ENCODE measurements at regions not wholly inside any gene's neighbourhood (a gene's known extent, or its start where the extent isn't known, plus 50 kb on each side); places are given as distances from the start of the nearest gene placed in this dataset.

DNA sequence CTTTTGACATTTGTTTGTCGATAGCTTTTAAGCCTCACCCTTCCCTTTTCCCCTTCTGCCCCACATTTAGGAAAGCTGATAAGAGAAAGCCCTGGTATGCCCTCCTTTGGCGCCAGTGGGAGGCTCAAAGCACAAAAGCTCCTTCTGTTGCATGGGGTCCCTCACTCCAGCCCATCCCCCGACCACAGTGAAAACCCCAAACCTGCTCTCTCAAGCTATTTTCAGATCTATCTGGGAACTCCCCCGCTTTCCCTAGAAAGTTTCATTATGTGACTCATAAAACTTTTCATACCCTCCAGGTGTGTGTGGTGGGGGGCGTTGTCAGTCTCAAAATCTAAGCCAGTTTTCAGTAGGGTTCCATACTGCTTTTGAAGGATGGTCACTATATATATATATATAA is 259.0 kb upstream of the PCDH7 start:
- Histone ChIP-seq H3K4me3 (ENCODE audit: control extremely low read depth in 1 of 5, extremely low read depth in 1 of 5, insufficient read depth in 1 of 5, low read depth in 2 of 5, low read length in 4 of 5) (no peak overlapping the region), H3K79me2 (ENCODE audit: control insufficient read depth, insufficient read depth, low read length) (no peaks in the 10 kb centered on the region), H4K20me1 (ENCODE audit: control insufficient read depth, insufficient read depth, low read length, poor library complexity, severe bottlenecking) (no peaks in the 10 kb centered on the region), H3K27me3 (replicated peaks in 1 of 4; ENCODE audit: control extremely low read depth in 1 of 4, control insufficient read depth in 3 of 4, insufficient read depth in 4 of 4, low read length in 3 of 4) (no peaks in the 10 kb centered on the region), H2AFZ (ENCODE audit: insufficient read depth, low read depth, low read length, poor library complexity, severe bottlenecking) (no peak overlapping the region), H3K36me3 (replicated peaks in 1 of 2; ENCODE audit: control extremely low read depth in 1 of 2, control insufficient read depth in 1 of 2, extremely low read depth in 1 of 2, insufficient read depth in 2 of 2, low read length in 1 of 2) (no peaks in the 10 kb centered on the region), H3K27ac (ENCODE audit: low read length in 2 of 2) (no peak overlapping the region), H3K9me3 (ENCODE audit: control extremely low read depth in 1 of 3, control insufficient read depth in 2 of 3, insufficient read depth in 1 of 3, low read length in 2 of 3) (peaks cover 0 to 4% (median 0%) of the 10 kb centered on the region in 3 donors), H3K4me2 (replicated peaks; ENCODE audit: low read depth, low read length, poor library complexity, severe bottlenecking) (no peak overlapping the region), H3K9ac (ENCODE audit: low read length) (no peak overlapping the region), H3K4me1 (ENCODE audit: control insufficient read depth in 2 of 2, insufficient read depth in 2 of 2, low read length in 2 of 2) (no peaks in the 10 kb centered on the region)
- ChIA-PET POLR2A (no interaction called here), CTCF (no interaction called here)
- TF ChIP-seq, protein P1, sequence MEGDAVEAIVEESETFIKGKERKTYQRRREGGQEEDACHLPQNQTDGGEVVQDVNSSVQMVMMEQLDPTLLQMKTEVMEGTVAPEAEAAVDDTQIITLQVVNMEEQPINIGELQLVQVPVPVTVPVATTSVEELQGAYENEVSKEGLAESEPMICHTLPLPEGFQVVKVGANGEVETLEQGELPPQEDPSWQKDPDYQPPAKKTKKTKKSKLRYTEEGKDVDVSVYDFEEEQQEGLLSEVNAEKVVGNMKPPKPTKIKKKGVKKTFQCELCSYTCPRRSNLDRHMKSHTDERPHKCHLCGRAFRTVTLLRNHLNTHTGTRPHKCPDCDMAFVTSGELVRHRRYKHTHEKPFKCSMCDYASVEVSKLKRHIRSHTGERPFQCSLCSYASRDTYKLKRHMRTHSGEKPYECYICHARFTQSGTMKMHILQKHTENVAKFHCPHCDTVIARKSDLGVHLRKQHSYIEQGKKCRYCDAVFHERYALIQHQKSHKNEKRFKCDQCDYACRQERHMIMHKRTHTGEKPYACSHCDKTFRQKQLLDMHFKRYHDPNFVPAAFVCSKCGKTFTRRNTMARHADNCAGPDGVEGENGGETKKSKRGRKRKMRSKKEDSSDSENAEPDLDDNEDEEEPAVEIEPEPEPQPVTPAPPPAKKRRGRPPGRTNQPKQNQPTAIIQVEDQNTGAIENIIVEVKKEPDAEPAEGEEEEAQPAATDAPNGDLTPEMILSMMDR (IDR thresholded peaks at IDR 0.05): no peak
- ATAC-seq (ENCODE audit: low read depth): no peak
- WGBS (ENCODE audit: insufficient coverage): 43% methylated on average over 1 of the region's 5 CpGs
- no peak overlapping the region for H3K4me3 Mint-ChIP-seq
- no peak overlapping the region for H3K27ac Mint-ChIP-seq
- H3K27me3 Mint-ChIP-seq: no peaks in the 10 kb centered on the region
- intact Hi-C loops (cut with micrococcal nuclease): no loop called here
- DNase-seq: no peak
- H3K4me1 Mint-ChIP-seq: no peaks in the 10 kb centered on the region
- H3K9me3 Mint-ChIP-seq (ENCODE audit: insufficient read depth): peaks cover 7% of the 10 kb centered on the region

- H3K9ac ChIP-seq (ENCODE audit: low read length): no peak overlapping the region
- H3K4me1 Mint-ChIP-seq: no peaks in the 10 kb centered on the region
- no peak for TF ChIP-seq EZH2 (IDR thresholded peaks at IDR 0.05; ENCODE audit: borderline replicate concordance, insufficient read depth, low read depth, low read length, poor library complexity, severe bottlenecking)
- TF ChIP-seq, protein P1 (IDR thresholded peaks at IDR 0.05): no peak
- H3K79me2 ChIP-seq (ENCODE audit: control insufficient read depth, insufficient read depth, low read length): no peaks in the 10 kb centered on the region
- H3K27ac ChIP-seq (ENCODE audit: low read length in 2 of 2): no peak overlapping the region
- ChIA-PET POLR2A (no interaction called here), CTCF (no interaction called here)
- H3K9me3 Mint-ChIP-seq (ENCODE audit: insufficient read depth): peaks cover 4% of the 10 kb centered on the region
- no peaks in the 10 kb centered on the region for H3K27me3 ChIP-seq (replicated peaks in 1 of 4; ENCODE audit: control extremely low read depth in 1 of 4, control insufficient read depth in 3 of 4, insufficient read depth in 4 of 4, low read length in 3 of 4)
- no peak overlapping the region for H3K4me3 ChIP-seq (ENCODE audit: control extremely low read depth in 1 of 5, extremely low read depth in 1 of 5, insufficient read depth in 1 of 5, low read depth in 2 of 5, low read length in 4 of 5)
- H3K4me1 ChIP-seq (ENCODE audit: control insufficient read depth in 2 of 2, insufficient read depth in 2 of 2, low read length in 2 of 2): no peaks in the 10 kb centered on the region
- DNase-seq (no peak), ATAC-seq (ENCODE audit: low read depth) (no peak)
- no peaks in the 10 kb centered on the region for H3K27me3 Mint-ChIP-seq
- H2AFZ ChIP-seq (ENCODE audit: insufficient read depth, low read depth, low read length, poor library complexity, severe bottlenecking): no peak overlapping the region
- H3K4me3 Mint-ChIP-seq: no peak overlapping the region
- no peak overlapping the region for H3K4me2 ChIP-seq (replicated peaks; ENCODE audit: low read depth, low read length, poor library complexity, severe bottlenecking)
- peaks cover 0 to 4% (median 0%) of the 10 kb centered on the region in 3 donors for H3K9me3 ChIP-seq (ENCODE audit: control extremely low read depth in 1 of 3, control insufficient read depth in 2 of 3, insufficient read depth in 1 of 3, low read length in 2 of 3)
- H3K36me3 ChIP-seq (replicated peaks in 1 of 2; ENCODE audit: control extremely low read depth in 1 of 2, control insufficient read depth in 1 of 2, extremely low read depth in 1 of 2, insufficient read depth in 2 of 2, low read length in 1 of 2): no peaks in the 10 kb centered on the region
- WGBS (ENCODE audit: insufficient coverage): no CpG with 5 or more reads among the region's 6 CpGs
- no peaks in the 10 kb centered on the region for H4K20me1 ChIP-seq (ENCODE audit: control insufficient read depth, insufficient read depth, low read length, poor library complexity, severe bottlenecking)
- intact Hi-C loops (cut with micrococcal nuclease): no loop called here
- H3K27ac Mint-ChIP-seq: no peak overlapping the region
These were observed 257.6 kb upstream of the PCDH7 start for GRCh38 chr4:30462445-30463090.

Data from B cell (primary cell).